ENCODE measurements at regions not wholly inside any gene's neighbourhood (a gene's known extent, or its start where the extent isn't known, plus 50 kb on each side); places are given as distances from the start of the nearest gene placed in this dataset.

DNA sequence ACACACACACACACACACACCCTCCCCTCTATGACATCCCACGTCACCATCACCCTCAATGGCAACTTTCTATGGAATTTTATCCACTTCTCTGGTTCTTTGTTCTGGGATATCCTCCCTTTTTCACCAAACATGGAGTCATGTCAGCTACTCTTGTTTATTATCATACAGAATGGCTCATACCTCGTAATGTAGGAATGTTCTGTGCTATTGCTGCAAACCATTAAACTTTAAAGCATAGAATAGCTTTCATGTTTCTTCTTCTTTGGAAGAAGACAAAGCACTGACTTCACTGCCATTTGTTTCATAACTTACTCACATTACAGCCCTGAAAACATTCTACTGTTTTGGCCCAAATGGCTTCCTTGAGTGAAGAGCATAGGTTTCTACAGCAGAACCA is 163.4 kb downstream of the FOXO1 start:
- no peaks in the 10 kb centered on the region for H3K9me3 ChIP-seq
- H3K4me3 ChIP-seq = no peak overlapping the region
- ATAC-seq (no peak), DNase-seq (no peak)
- TF ChIP-seq, protein P1, sequence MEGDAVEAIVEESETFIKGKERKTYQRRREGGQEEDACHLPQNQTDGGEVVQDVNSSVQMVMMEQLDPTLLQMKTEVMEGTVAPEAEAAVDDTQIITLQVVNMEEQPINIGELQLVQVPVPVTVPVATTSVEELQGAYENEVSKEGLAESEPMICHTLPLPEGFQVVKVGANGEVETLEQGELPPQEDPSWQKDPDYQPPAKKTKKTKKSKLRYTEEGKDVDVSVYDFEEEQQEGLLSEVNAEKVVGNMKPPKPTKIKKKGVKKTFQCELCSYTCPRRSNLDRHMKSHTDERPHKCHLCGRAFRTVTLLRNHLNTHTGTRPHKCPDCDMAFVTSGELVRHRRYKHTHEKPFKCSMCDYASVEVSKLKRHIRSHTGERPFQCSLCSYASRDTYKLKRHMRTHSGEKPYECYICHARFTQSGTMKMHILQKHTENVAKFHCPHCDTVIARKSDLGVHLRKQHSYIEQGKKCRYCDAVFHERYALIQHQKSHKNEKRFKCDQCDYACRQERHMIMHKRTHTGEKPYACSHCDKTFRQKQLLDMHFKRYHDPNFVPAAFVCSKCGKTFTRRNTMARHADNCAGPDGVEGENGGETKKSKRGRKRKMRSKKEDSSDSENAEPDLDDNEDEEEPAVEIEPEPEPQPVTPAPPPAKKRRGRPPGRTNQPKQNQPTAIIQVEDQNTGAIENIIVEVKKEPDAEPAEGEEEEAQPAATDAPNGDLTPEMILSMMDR (IDR thresholded peaks at IDR 0.05) = no peak
- intact Hi-C loops (cut with DNase I, micrococcal nuclease) = no loop called here
- no peaks in the 10 kb centered on the region for H3K36me3 ChIP-seq (ENCODE audit: low read depth)
- H3K4me1 ChIP-seq (ENCODE audit: low read depth) = no peaks in the 10 kb centered on the region

DNA sequence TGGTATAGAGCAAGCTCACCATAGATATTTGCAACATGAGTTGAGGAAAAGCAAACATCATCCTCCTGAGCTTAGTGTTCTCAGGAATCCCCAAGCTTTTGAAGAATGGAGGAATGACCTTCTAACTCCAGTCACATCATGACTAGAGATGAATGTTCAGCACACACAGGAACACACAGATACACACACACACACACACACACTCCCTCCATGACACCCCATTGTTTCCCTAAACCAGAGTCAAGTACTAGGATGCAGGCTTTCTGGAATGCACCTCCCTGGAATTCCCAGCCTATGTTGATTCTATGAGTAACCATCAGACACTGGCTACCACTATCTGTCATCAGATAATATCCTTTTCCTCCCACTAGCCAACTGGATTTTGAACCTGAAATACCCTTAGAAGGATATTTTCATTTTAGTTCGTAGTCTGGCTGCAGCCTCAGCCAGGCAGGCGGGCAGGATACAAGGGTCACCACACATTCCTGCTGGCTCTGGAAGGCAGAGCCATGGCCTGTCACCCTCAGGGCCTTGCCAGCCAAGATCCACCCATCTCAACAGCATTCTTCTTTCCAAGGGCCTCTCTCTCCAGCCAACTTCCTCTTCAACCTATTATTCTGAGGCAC is 162.4 kb downstream of the FOXO1 start:
- TF ChIP-seq, protein P1 (IDR thresholded peaks at IDR 0.05) = no peak
- no peaks in the 10 kb centered on the region for H3K9me3 ChIP-seq
- ATAC-seq = peak; percentile 14
- no peak for DNase-seq
- H3K36me3 ChIP-seq (ENCODE audit: low read depth) = no peaks in the 10 kb centered on the region
- no peaks in the 10 kb centered on the region for H3K4me1 ChIP-seq (ENCODE audit: low read depth)
- no peak overlapping the region for H3K4me3 ChIP-seq
- intact Hi-C loops (cut with DNase I, micrococcal nuclease) = no loop called here

DNA sequence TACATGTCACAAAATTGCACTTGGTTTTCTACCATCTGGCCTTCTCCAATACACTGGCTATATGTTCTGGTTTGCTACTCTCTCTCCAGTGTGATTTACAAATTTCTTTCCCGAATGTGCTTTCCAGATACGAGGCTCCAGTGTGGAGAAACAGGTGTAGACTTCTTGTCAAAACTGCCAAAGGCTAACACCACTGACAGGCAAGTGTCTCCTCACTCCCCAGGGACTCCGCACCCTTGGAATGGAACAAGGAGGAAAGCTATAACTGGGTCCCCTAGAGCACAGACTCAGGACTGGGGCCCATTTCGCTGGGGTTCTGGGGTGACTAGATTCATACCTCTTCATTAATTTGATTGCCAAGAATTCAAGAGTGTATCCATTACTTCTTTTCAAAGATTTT is 161.8 kb downstream of the FOXO1 start:
- TF ChIP-seq, protein P1 (IDR thresholded peaks at IDR 0.05) = no peak

DNA sequence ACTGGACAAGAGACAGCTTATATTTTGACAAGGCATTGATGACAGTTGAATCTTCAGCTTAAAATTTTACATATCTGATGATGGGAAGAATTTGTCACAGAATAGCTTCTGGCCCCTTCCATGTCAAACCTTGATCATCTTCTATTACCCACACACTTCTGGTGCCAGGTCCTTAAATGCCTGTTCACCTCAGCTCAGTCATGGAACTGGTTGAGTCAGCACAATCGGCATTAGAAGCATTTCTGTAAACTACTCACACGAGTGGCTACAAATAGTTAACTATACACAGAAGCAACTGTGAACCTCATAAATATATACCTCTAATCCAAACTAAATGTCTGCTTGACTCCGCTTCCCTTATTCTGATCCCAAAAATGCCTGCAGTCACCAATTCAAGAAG is 161.2 kb downstream of the FOXO1 start:
- TF ChIP-seq, protein P1 (IDR thresholded peaks at IDR 0.05) = no peak
- Histone ChIP-seq H3K9me3 (no peaks in the 10 kb centered on the region), H3K4me1 (ENCODE audit: low read depth) (no peaks in the 10 kb centered on the region), H3K4me3 (no peak overlapping the region), H3K36me3 (ENCODE audit: low read depth) (no peaks in the 10 kb centered on the region)
- no peak for ATAC-seq
- intact Hi-C loops (cut with DNase I, micrococcal nuclease) = no loop called here
- no peak for DNase-seq

More for the DNA sequence above, 161.8 kb downstream of the FOXO1 start:
- ATAC-seq = no peak
- DNase-seq = no peak
- Histone ChIP-seq H3K4me1 (ENCODE audit: low read depth) (no peaks in the 10 kb centered on the region), H3K36me3 (ENCODE audit: low read depth) (no peaks in the 10 kb centered on the region), H3K4me3 (no peak overlapping the region), H3K9me3 (no peaks in the 10 kb centered on the region)
- intact Hi-C loops (cut with DNase I, micrococcal nuclease) = no loop called here

Data from mucosa of descending colon (tissue), 3 donors.